SK-N-SH (cell line): ENCODE measurements at regions not wholly inside any gene's neighbourhood (a gene's known extent, or its start where the extent isn't known, plus 50 kb on each side); places are given as distances from the start of the nearest gene placed in this dataset.

Source experiments
- CHD2 ChIP-seq: fragments of 150-350 bp; IDR thresholded peaks from 2 replicates; pipeline ENCODE4 v1.6.1; 2018; ENCODE audit warnings: low read length; ENCODE audit not compliant: partially characterized antibody
- EP300 ChIP-seq, 2 experiments: IDR thresholded peaks; 2 replicates each; pipeline versions ENCODE4 v1.4.0 to v1.6.1; 2012; ENCODE audit warnings: borderline replicate concordance in 1 of 2, low read depth in 1 of 2, low read length in 1 of 2
- EZH2phosphoT487 ChIP-seq: fragments of 200-600 bp; sonication (generic); IDR thresholded peaks from 2 replicates; pipeline ENCODE4 v1.6.1; 2017; ENCODE audit warnings: low read depth, mixed run types, mild to moderate bottlenecking, antibody characterized with exemption, moderate library complexity, borderline replicate concordance
- FOXJ3 ChIP-seq: sonication (generic); formaldehyde crosslinking; IDR thresholded peaks from 2 replicates; pipeline ENCODE4 v1.5.1; 2020; ENCODE audit warnings: mild to moderate bottlenecking, missing genetic modification reagents
- JUND ChIP-seq: IDR thresholded peaks from 2 replicates; pipeline ENCODE4 v1.4.0; 2012
- POLR2AphosphoS5 ChIP-seq: IDR thresholded peaks from 2 replicates; pipeline ENCODE4 v1.6.1; 2012; ENCODE audit warnings: low read depth, low read length
- RCOR1 ChIP-seq: fragments of 150-350 bp; IDR thresholded peaks from 2 replicates; pipeline ENCODE4 v1.6.1; 2017; ENCODE audit warnings: antibody characterized with exemption, low read length
- TF ChIP-seq, protein P1 (sequence below): fragments of 200-600 bp; sonication (generic); IDR thresholded peaks from 2 replicates; pipeline ENCODE4 v1.6.1; 2017; ENCODE audit warnings: antibody characterized with exemption, mild to moderate bottlenecking, moderate library complexity

DNA sequence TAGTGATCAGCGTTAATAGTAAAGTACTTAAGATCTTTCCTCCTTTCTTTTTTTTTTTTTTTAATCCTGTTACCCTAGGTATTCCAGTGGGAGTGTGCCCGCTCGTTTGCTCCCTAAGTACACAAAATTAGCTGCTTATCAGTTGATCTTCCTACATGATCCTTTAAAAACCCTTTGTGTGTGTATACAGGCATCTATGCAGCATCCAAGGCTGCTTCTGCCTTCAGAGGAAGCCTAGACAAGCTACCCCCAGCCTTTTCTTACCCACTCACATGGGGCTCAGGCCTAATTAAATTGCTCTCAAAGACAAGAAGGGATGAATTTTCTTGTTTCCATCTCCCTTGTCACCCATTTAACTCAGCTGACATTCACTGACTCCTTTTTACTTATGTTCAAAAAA lies 343.4 kb upstream of the LMO3 start:
- TF ChIP-seq JUND: no peak
- no peak for TF ChIP-seq RCOR1
- no peak for TF ChIP-seq EZH2phosphoT487
- TF ChIP-seq, protein P1, sequence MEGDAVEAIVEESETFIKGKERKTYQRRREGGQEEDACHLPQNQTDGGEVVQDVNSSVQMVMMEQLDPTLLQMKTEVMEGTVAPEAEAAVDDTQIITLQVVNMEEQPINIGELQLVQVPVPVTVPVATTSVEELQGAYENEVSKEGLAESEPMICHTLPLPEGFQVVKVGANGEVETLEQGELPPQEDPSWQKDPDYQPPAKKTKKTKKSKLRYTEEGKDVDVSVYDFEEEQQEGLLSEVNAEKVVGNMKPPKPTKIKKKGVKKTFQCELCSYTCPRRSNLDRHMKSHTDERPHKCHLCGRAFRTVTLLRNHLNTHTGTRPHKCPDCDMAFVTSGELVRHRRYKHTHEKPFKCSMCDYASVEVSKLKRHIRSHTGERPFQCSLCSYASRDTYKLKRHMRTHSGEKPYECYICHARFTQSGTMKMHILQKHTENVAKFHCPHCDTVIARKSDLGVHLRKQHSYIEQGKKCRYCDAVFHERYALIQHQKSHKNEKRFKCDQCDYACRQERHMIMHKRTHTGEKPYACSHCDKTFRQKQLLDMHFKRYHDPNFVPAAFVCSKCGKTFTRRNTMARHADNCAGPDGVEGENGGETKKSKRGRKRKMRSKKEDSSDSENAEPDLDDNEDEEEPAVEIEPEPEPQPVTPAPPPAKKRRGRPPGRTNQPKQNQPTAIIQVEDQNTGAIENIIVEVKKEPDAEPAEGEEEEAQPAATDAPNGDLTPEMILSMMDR: no peak
- no peak for TF ChIP-seq EP300 (IDR thresholded peaks at IDR 0.05; ENCODE audit: borderline replicate concordance in 1 of 2, low read depth in 1 of 2, low read length in 1 of 2)
- TF ChIP-seq POLR2AphosphoS5: no peak
- TF ChIP-seq CHD2: no peak
- TF ChIP-seq FOXJ3: no peak
